ENCODE measurements at regions not wholly inside any gene's neighbourhood (a gene's known extent, or its start where the extent isn't known, plus 50 kb on each side); places are given as distances from the start of the nearest gene placed in this dataset.

GRCh38 chr2:176502619-176503018, 233.4 kb downstream of the MTX2 start:
- no peak for DNase-seq (ENCODE audit: low read depth)

- DNase-seq (ENCODE audit: low read depth): no peak
Observed at GRCh38 chr2:176503776-176504175, 234.5 kb downstream of the MTX2 start.

GRCh38 chr2:176504440-176504839, 235.2 kb downstream of the MTX2 start:
- DNase-seq (ENCODE audit: low read depth): no peak

GRCh38 chr2:176507786-176508185, 238.5 kb downstream of the MTX2 start:
- no peak for DNase-seq (ENCODE audit: low read depth)

GRCh38 chr2:176508374-176508773, 239.1 kb downstream of the MTX2 start:
- DNase-seq (ENCODE audit: low read depth): no peak

GRCh38 chr2:176508984-176509740, 239.9 kb downstream of the MTX2 start:
- no peak for DNase-seq (ENCODE audit: low read depth)

- DNase-seq (ENCODE audit: low read depth): no peak
Observed at GRCh38 chr2:176514276-176514675, 245.0 kb downstream of the MTX2 start.

GRCh38 chr2:176514805-176515500, 245.7 kb downstream of the MTX2 start:
- DNase-seq (ENCODE audit: low read depth): no peak

GRCh38 chr2:176516051-176516602, 246.9 kb downstream of the MTX2 start:
- no peak for DNase-seq (ENCODE audit: low read depth)

- DNase-seq (ENCODE audit: low read depth): no peak
Observed at GRCh38 chr2:176518823-176519222, 249.6 kb downstream of the MTX2 start.

- DNase-seq (ENCODE audit: low read depth): no peak
Observed at GRCh38 chr2:176521878-176522670, 252.8 kb downstream of the MTX2 start.

- no peak for DNase-seq (ENCODE audit: low read depth)
Observed at GRCh38 chr2:176525086-176525485, 255.8 kb downstream of the MTX2 start.

GRCh38 chr2:176526995-176527901, 258.0 kb downstream of the MTX2 start:
- DNase-seq (ENCODE audit: low read depth): no peak

- no peak for DNase-seq (ENCODE audit: low read depth)
Observed at GRCh38 chr2:176531608-176532007, 262.4 kb downstream of the MTX2 start.

- no peak for DNase-seq (ENCODE audit: low read depth)
Observed at GRCh38 chr2:176533505-176534193, 264.4 kb downstream of the MTX2 start.

- DNase-seq (ENCODE audit: low read depth): no peak
Observed at GRCh38 chr2:176534798-176535466, 265.7 kb downstream of the MTX2 start.

GRCh38 chr2:176535467-176536113, 266.3 kb downstream of the MTX2 start:
- DNase-seq (ENCODE audit: low read depth): no peak

GRCh38 chr2:176536439-176537133, 267.3 kb downstream of the MTX2 start:
- no peak for DNase-seq (ENCODE audit: low read depth)

GRCh38 chr2:176537932-176538331, 268.7 kb downstream of the MTX2 start:
- no peak for DNase-seq (ENCODE audit: low read depth)
